HCT116 (cell line): ENCODE measurements at regions not wholly inside any gene's neighbourhood (a gene's known extent, or its start where the extent isn't known, plus 50 kb on each side); places are given as distances from the start of the nearest gene placed in this dataset.

ENCODE experiments used
- ATAC-seq: fragments of 200-7000 bp; cut with Tn5 transposase; 2 replicates; pipeline ENCODE4 v1.9.1; 2020; ENCODE audit warnings: mild to moderate bottlenecking, moderate library complexity
- BruUV-seq: library from RNA; stranded (reverse); fragments of 400-500 nt; replicated peaks from 2 replicates; lab custom pipeline; 2021; lab: Mats Ljungman, UMichigan
- CTCF ChIA-PET: fragments of 300-600 bp; sonication (Branson Sonifier 250); formaldehyde crosslinking; loops from one replicate; lab custom pipeline; 2021; ENCODE audit warnings: antibody characterized with exemption; lab: Charles Lee
- POLR2A ChIA-PET: fragments of 300-600, 350-600 bp; sonication (Branson Sonifier 250); formaldehyde crosslinking; loops from one replicate; lab custom pipeline; 2021; ENCODE audit warnings: antibody characterized with exemption; lab: Charles Lee
- RAD21 ChIA-PET, 2 experiments: fragments of 300-600 bp; sonication (Branson Sonifier 250); formaldehyde crosslinking; loops; one replicate each; lab custom pipeline; 2023; ENCODE audit warnings: low total read pairs in 2 of 2; ENCODE audit not compliant: uncharacterized antibody in 2 of 2, unreplicated experiment in 2 of 2, low non-redundant PET in 1 of 2; lab: Charles Lee
- DNase-seq: peaks from one replicate; pipeline ENCODE4 v3.0.0-alpha.2; 2010; ENCODE audit warnings: low read depth, low spot score
- H2AFZ ChIP-seq: fragments of 200-600 bp; shearing (Covaris generic), sonication (generic); 2 replicates; pipeline ENCODE4 v1.6.1; 2017; ENCODE audit warnings: low read depth, mixed run types, mixed read lengths, antibody characterized with exemption, low read length; ENCODE audit not compliant: poor library complexity, severe bottlenecking
- H3K27ac ChIP-seq: 2 replicates; pipeline ENCODE4 v1.5.1; 2012; ENCODE audit warnings: low read depth, low read length
- H3K27me3 ChIP-seq: fragments of 200-600 bp; sonication (generic); 2 replicates; pipeline ENCODE4 v1.6.1; 2016; ENCODE audit warnings: mixed run types, low read length, mixed read lengths; ENCODE audit not compliant: insufficient read depth
- H3K36me3 ChIP-seq, 2 experiments: fragments of 200-500 bp in 1 of 2; fragments of 200-600 bp in 1 of 2; sonication (Bioruptor generic) in 1 of 2; sonication (generic) in 1 of 2; 2 replicates each; pipeline versions ENCODE4 v1.5.1 to v1.6.1; 2014 to 2016; ENCODE audit warnings: low read length in 2 of 2, inconsistent platforms in 1 of 2, mixed read lengths in 1 of 2, mixed run types in 1 of 2; ENCODE audit not compliant: insufficient read depth in 2 of 2, control insufficient read depth in 1 of 2
- H3K4me1 ChIP-seq, 2 experiments: fragments of 200-600 bp in 1 of 2; sonication (generic) in 1 of 2; 2 replicates each; pipeline versions ENCODE4 v1.5.1 to v1.6.1; 2012 to 2017; ENCODE audit warnings: low read length in 2 of 2, inconsistent platforms in 1 of 2, mild to moderate bottlenecking in 1 of 2, mixed read lengths in 1 of 2, mixed run types in 1 of 2, moderate library complexity in 1 of 2; ENCODE audit not compliant: insufficient read depth in 2 of 2, control insufficient read depth in 1 of 2
- H3K4me2 ChIP-seq: fragments of 200-600 bp; sonication (generic); 2 replicates; pipeline ENCODE4 v1.6.1; 2017; ENCODE audit warnings: mixed run types, low read length, mixed read lengths
- H3K4me3 ChIP-seq, 2 experiments: fragments of 200-600 bp in 1 of 2; sonication (generic) in 1 of 2; replicated peaks in 1 of 2; 2 replicates each; pipeline ENCODE4 v1.5.1; 2011 to 2016; ENCODE audit warnings: low read length in 2 of 2, control low read depth in 1 of 2, low read depth in 1 of 2, mild to moderate bottlenecking in 1 of 2, mixed read lengths in 1 of 2, mixed run types in 1 of 2
- H3K79me2 ChIP-seq: fragments of 200-600 bp; sonication (generic); 2 replicates; pipeline ENCODE4 v1.6.1; 2017; ENCODE audit warnings: mild to moderate bottlenecking, mixed run types, low read length, moderate library complexity, mixed read lengths; ENCODE audit not compliant: insufficient read depth
- H3K9ac ChIP-seq: fragments of 200-600 bp; sonication (generic); 2 replicates; pipeline ENCODE4 v1.6.1; 2016; ENCODE audit warnings: low read length, mixed read lengths
- H3K9me2 ChIP-seq: fragments of 200-600 bp; sonication (generic), shearing (Covaris generic); 2 replicates; pipeline ENCODE4 v1.6.1; 2017; ENCODE audit warnings: mixed run types, mild to moderate bottlenecking, moderate library complexity; ENCODE audit not compliant: insufficient read depth
- H3K9me3 ChIP-seq, 2 experiments: fragments of 200-500 bp in 1 of 2; fragments of 200-600 bp in 1 of 2; sonication (Bioruptor generic) in 1 of 2; sonication (generic) in 1 of 2; 2 replicates each; pipeline ENCODE4 v1.6.1; 2014 to 2017; ENCODE audit warnings: low read length in 2 of 2, mixed read lengths in 2 of 2, inconsistent platforms in 1 of 2, low read depth in 1 of 2, mild to moderate bottlenecking in 1 of 2, mixed run types in 1 of 2, moderate library complexity in 1 of 2; ENCODE audit not compliant: control insufficient read depth in 1 of 2, insufficient read depth in 1 of 2
- H4K20me1 ChIP-seq: fragments of 200-600 bp; sonication (generic), shearing (Covaris generic); 2 replicates; pipeline ENCODE4 v1.6.1; 2017; ENCODE audit warnings: mixed run types, mild to moderate bottlenecking, moderate library complexity; ENCODE audit not compliant: insufficient read depth
- ATF3 ChIP-seq: IDR thresholded peaks from 2 replicates; pipeline ENCODE4 v1.6.1; 2012
- CBX3 ChIP-seq: IDR thresholded peaks from 2 replicates; pipeline ENCODE4 v1.6.1; 2012; ENCODE audit warnings: low read depth
- CTCF ChIP-seq, 3 experiments: fragments of 200-600 bp in 1 of 3; sonication (generic) in 1 of 3; IDR thresholded peaks in 2 of 3; conservative IDR thresholded peaks in 1 of 3; 2 replicates each; pipeline ENCODE4 v1.5.1; 2012 to 2017; ENCODE audit warnings: low read depth in 2 of 3, low read length in 2 of 3, antibody characterized with exemption in 1 of 3, borderline replicate concordance in 1 of 3, control low read depth in 1 of 3, mild to moderate bottlenecking in 1 of 3, mixed read lengths in 1 of 3, mixed run types in 1 of 3, moderate library complexity in 1 of 3; ENCODE audit not compliant: insufficient read depth in 1 of 3
- EGR1 ChIP-seq: IDR thresholded peaks from 2 replicates; pipeline ENCODE4 v1.6.1; 2012; ENCODE audit warnings: low read depth
- EZH2 ChIP-seq: fragments of 200-600 bp; sonication (generic); IDR thresholded peaks from 2 replicates; pipeline ENCODE4 v1.6.1; 2017; ENCODE audit warnings: antibody characterized with exemption, mixed run types
- FOSL1 ChIP-seq: IDR thresholded peaks from 2 replicates; pipeline ENCODE4 v1.6.1; 2012; ENCODE audit warnings: low read depth
- JUND ChIP-seq: IDR thresholded peaks from 2 replicates; pipeline ENCODE4 v1.6.1; 2012
- MAX ChIP-seq: IDR thresholded peaks from 2 replicates; pipeline ENCODE4 v1.6.1; 2012
- POLR2A ChIP-seq: IDR thresholded peaks from 2 replicates; pipeline ENCODE4 v1.7.0; 2011; ENCODE audit warnings: borderline replicate concordance; ENCODE audit not compliant: insufficient read depth, insufficient read length; ENCODE audit errors: extremely low read depth
- RAD21 ChIP-seq: IDR thresholded peaks from 2 replicates; pipeline ENCODE4 v1.6.1; 2012; ENCODE audit warnings: low read depth, mild to moderate bottlenecking
- REST ChIP-seq: IDR thresholded peaks from 2 replicates; pipeline ENCODE4 v1.6.1; 2012; ENCODE audit warnings: low read depth
- SIN3A ChIP-seq: IDR thresholded peaks from 2 replicates; pipeline ENCODE4 v1.6.1; 2012; ENCODE audit warnings: low read depth
- SP1 ChIP-seq: IDR thresholded peaks from 2 replicates; pipeline ENCODE4 v1.6.1; 2012; ENCODE audit warnings: low read depth
- TCF7L2 ChIP-seq: IDR thresholded peaks from 2 replicates; pipeline ENCODE4 v1.7.0; 2011; ENCODE audit warnings: borderline replicate concordance, inconsistent platforms; ENCODE audit not compliant: insufficient read depth, insufficient read length; ENCODE audit errors: extremely low read depth
- YY1 ChIP-seq: IDR thresholded peaks from 2 replicates; pipeline ENCODE4 v1.6.1; 2011; ENCODE audit warnings: low read length, low read depth, moderate library complexity, mild to moderate bottlenecking; ENCODE audit not compliant: insufficient replicate concordance; ENCODE audit errors: extremely low read depth
- ZBTB33 ChIP-seq: IDR thresholded peaks from 2 replicates; pipeline ENCODE4 v1.6.1; 2011; ENCODE audit warnings: mild to moderate bottlenecking, low read length, moderate library complexity; ENCODE audit not compliant: insufficient replicate concordance; ENCODE audit errors: extremely low read depth
- ZNF274 ChIP-seq: fragments of 200-500 bp; sonication (Bioruptor generic); IDR thresholded peaks from 2 replicates; pipeline ENCODE4 v1.6.1; 2014; ENCODE audit warnings: mild to moderate bottlenecking, low read depth, low read length, inconsistent platforms
- intact Hi-C: fragments of 100-400 bp; cut with micrococcal nuclease; formaldehyde crosslinking; loops from 2 replicates; pipeline ENCODE4 v1.10.0; 2022

GRCh38 chr12:28936711-28937110, 212.4 kb upstream of the FAR2 start:
- Histone ChIP-seq H3K9ac (no peak overlapping the region), H3K79me2 (no peaks in the 10 kb centered on the region), H3K36me3 (no peaks in the 10 kb centered on the region), H3K4me2 (no peak overlapping the region), H3K9me2 (no peaks in the 10 kb centered on the region), H3K4me1 (peaks cover 0 to 3% of the 10 kb centered on the region in 2 experiments; a peak in 1 of 4 replicates), H4K20me1 (no peaks in the 10 kb centered on the region), H2AFZ (no peak overlapping the region), H3K27ac (no peak overlapping the region), H3K4me3 (no peak overlapping the region), H3K27me3 (no peaks in the 10 kb centered on the region), H3K9me3 (no peaks in the 10 kb centered on the region)
- ChIA-PET RAD21 (no interaction called here), CTCF (no interaction called here), POLR2A (no interaction called here)
- ATAC-seq (no peak), DNase-seq (no peak)
- intact Hi-C loops: no loop called here
- TF ChIP-seq ZBTB33 (no peak), POLR2A (no peak), YY1 (no peak), CBX3 (no peak), SIN3A (no peak), JUND (no peak), EZH2 (no peak), MAX (no peak), SP1 (no peak), FOSL1 (no peak), TCF7L2 (no peak), EGR1 (no peak), RAD21 (no peak), ZNF274 (no peak), CTCF (IDR thresholded peaks at IDR 0.05 in 2 of 3, conservative IDR thresholded peaks at IDR 0.05 in 1 of 3; ENCODE audit: borderline replicate concordance in 1 of 3, insufficient read depth in 1 of 3, low read depth in 2 of 3, low read length in 2 of 3) (no peak), ATF3 (no peak), REST (no peak)
- no TSS peak for BruUV-seq
